Bronchial epithelial cell (primary cell): ENCODE measurements at regions not wholly inside any gene's neighbourhood (a gene's known extent, or its start where the extent isn't known, plus 50 kb on each side); places are given as distances from the start of the nearest gene placed in this dataset.

Source experiments
- DNase-seq: peaks from one replicate; pipeline ENCODE4 v3.0.0-alpha.2; 2010; ENCODE audit warnings: low read depth
- FAIRE-seq: peaks from 2 replicates; lab custom pipeline; 2011; peaks lifted over from hg19 to GRCh38; lab: Jason Lieb, UNC
- H3K27me3 ChIP-seq: 2 replicates; pipeline ENCODE4 v1.5.1; 2011; ENCODE audit warnings: low read length; ENCODE audit not compliant: control insufficient read depth, insufficient read depth
- H3K36me3 ChIP-seq: 2 replicates; pipeline ENCODE4 v1.5.1; 2011; ENCODE audit warnings: low read length; ENCODE audit not compliant: control insufficient read depth, insufficient read depth
- H3K4me3 ChIP-seq: 2 replicates; pipeline ENCODE4 v1.5.1; 2011; ENCODE audit warnings: mild to moderate bottlenecking, low read depth, low read length, control low read depth
- TF ChIP-seq, protein P1 (sequence below): IDR thresholded peaks from 2 replicates; pipeline ENCODE4 v1.5.1; 2011; ENCODE audit warnings: mild to moderate bottlenecking, moderate library complexity, low read length, control low read depth, inconsistent platforms; ENCODE audit not compliant: insufficient read depth, severe bottlenecking

DNA sequence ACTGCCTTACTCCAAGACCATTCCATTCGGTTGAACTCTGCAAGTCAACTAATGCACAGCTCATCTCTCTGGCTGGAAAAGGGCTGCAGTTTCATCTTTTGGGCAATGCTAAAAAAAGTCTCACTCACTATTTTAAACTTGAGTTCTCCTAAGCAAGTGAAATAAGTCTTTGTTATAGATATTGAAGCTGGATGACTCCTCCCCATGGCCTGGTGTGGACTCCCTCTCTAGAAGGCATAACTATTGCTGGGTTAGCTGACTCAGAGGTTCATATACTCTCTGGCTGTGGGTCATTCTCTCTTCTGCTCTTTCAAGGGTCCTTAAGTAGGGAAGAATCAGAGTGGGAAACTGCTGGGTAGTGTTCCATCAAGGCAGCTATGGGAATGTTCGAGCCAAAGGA lies 88.0 kb downstream of the XCL2 start:
- H3K4me3 ChIP-seq: no peak overlapping the region
- TF ChIP-seq, protein P1, sequence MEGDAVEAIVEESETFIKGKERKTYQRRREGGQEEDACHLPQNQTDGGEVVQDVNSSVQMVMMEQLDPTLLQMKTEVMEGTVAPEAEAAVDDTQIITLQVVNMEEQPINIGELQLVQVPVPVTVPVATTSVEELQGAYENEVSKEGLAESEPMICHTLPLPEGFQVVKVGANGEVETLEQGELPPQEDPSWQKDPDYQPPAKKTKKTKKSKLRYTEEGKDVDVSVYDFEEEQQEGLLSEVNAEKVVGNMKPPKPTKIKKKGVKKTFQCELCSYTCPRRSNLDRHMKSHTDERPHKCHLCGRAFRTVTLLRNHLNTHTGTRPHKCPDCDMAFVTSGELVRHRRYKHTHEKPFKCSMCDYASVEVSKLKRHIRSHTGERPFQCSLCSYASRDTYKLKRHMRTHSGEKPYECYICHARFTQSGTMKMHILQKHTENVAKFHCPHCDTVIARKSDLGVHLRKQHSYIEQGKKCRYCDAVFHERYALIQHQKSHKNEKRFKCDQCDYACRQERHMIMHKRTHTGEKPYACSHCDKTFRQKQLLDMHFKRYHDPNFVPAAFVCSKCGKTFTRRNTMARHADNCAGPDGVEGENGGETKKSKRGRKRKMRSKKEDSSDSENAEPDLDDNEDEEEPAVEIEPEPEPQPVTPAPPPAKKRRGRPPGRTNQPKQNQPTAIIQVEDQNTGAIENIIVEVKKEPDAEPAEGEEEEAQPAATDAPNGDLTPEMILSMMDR: no peak
- FAIRE-seq (no peak), DNase-seq (no peak)
- H3K27me3 ChIP-seq: no peaks in the 10 kb centered on the region
- H3K36me3 ChIP-seq: no peaks in the 10 kb centered on the region

DNA sequence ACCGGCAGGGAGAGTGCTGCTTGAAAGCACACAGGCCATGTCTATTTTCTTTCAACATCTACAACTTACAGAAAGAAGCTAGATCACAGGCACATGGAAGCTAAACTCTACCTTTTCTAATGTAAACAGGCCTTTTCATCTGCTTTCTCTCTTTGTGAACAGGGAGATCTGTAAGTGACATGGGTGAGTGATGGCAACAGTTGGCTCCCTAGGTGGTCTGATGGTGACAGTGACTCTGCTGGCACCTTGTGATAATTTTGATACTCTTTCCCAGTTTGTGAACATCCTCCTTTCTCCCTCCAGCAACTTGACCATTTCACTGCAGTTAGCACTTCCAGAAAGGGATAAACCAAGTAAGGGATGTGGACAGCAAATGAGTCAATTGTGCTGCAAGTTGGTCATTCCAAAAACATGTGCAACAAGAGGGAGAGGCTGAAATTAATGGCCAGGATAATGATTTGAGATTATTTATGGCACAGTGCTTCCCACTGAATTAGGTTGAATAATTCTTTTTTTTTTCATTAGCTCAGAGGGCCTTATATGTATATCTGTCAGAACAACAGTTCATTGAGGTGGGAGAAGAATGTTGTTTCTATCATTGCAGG lies 89.5 kb downstream of the XCL2 start:
- TF ChIP-seq, protein P1: no peak
- no peak for FAIRE-seq
- no peaks in the 10 kb centered on the region for H3K36me3 ChIP-seq
- DNase-seq: peak; percentile 42
- no peak overlapping the region for H3K4me3 ChIP-seq
- no peaks in the 10 kb centered on the region for H3K27me3 ChIP-seq

DNA sequence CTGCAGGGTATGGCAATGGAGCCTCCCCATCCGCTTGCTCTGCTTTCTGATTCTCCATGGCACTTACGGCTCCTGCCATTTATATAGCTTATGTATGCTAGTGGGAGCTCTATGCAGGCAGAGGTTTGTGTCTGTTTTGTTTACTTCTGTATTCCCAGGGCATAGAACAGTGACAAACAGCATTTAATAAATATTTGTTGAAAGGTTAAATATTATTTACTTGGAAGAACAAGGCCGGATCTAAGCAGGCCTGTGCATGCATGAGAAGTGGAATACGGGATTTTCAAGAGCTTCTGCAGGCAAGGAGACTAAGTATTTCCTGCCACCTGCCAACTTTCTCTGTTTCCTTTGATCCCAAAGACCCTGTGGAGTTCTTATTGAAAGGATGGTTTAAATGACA lies 90.7 kb downstream of the XCL2 start:
- TF ChIP-seq, protein P1: no peak
- no peaks in the 10 kb centered on the region for H3K27me3 ChIP-seq
- DNase-seq: no peak
- H3K4me3 ChIP-seq: no peak overlapping the region
- H3K36me3 ChIP-seq: no peaks in the 10 kb centered on the region
- FAIRE-seq: no peak

DNA sequence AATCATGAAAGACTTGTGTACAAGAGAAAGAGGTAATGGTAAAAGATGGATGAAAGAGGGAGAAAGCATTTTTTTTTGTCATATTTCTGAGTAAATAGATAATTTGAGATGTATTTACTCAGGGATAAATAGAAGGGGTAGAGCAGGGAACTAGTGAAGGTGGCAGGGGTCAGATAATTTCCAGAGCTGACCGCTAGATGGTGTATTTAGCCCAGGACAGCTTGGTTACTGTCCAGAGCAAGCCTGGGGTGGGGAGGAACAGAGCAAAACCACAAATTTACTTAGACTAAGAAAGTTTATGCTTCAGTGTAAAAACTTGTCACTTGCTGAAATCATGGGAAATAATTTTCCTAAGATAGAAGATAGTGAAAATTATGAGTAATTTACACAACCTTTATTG lies 91.5 kb downstream of the XCL2 start:
- no peaks in the 10 kb centered on the region for H3K27me3 ChIP-seq
- H3K4me3 ChIP-seq: no peak overlapping the region
- no peak for FAIRE-seq
- TF ChIP-seq, protein P1: no peak
- H3K36me3 ChIP-seq: no peaks in the 10 kb centered on the region
- DNase-seq: no peak

DNA sequence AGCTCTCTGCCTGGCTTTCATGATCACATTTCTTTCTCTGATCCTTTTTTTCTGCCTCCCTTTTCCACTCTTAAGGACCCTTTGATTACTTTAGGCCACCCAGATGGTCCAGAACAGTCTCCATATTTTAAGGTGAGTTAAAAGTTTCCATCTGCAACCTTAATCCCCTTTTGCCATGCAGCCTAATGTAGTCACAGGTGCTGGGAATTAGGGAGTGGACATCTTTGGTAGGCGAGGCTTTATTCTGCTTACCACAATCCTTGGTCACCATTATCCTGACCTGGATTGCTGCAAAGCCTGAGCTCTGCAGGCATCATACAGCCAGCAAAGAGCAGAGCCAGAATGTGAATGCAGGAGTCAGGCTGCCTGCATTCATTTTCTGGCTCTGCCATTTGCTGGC lies 95.9 kb downstream of the XCL2 start:
- no peak overlapping the region for H3K4me3 ChIP-seq
- FAIRE-seq: no peak
- TF ChIP-seq, protein P1: no peak
- DNase-seq: no peak
- H3K27me3 ChIP-seq: no peaks in the 10 kb centered on the region
- H3K36me3 ChIP-seq: no peaks in the 10 kb centered on the region

DNA sequence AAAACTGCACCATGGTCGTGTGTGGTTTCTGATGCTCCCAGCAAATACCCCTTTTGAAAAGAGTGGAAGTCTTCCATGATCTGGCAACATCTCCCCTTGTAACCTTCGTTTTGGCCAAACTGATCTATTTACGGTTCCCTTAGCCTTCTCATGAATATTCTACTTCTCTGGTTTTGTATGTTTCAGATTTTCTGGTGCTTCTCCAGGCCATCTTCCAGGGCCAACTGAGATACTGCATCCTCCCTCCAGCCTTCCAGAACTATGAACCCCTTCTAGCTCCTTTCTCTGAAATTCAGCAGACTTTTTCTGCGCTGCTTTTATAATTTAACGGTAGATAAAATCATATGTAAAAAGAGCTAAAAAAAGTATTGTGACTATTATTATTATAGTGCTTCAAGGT lies 97.7 kb downstream of the XCL2 start:
- TF ChIP-seq, protein P1: no peak
- H3K27me3 ChIP-seq: no peaks in the 10 kb centered on the region
- no peak for FAIRE-seq
- H3K4me3 ChIP-seq: no peak overlapping the region
- no peak for DNase-seq
- H3K36me3 ChIP-seq: no peaks in the 10 kb centered on the region
